Endothelial cell of umbilical vein (primary cell): ENCODE measurements at regions not wholly inside any gene's neighbourhood (a gene's known extent, or its start where the extent isn't known, plus 50 kb on each side); places are given as distances from the start of the nearest gene placed in this dataset.

Experiments used
- EZH2 ChIP-seq: IDR thresholded peaks from 2 replicates; pipeline ENCODE4 v1.6.1; 2012; ENCODE audit warnings: borderline replicate concordance, low read depth, mild to moderate bottlenecking, moderate library complexity, low read length, inconsistent platforms; ENCODE audit not compliant: severe bottlenecking
- GATA2 ChIP-seq: IDR thresholded peaks from 2 replicates; pipeline ENCODE4 v1.7.0; 2011; ENCODE audit warnings: low read depth, mild to moderate bottlenecking, moderate library complexity, mixed read lengths, low read length; ENCODE audit not compliant: insufficient read length, insufficient read depth
- MYC ChIP-seq: IDR thresholded peaks from one replicate; pipeline ENCODE4 v1.6.1; 2011; ENCODE audit warnings: mild to moderate bottlenecking, low read depth, low read length
- POLR2A ChIP-seq: IDR thresholded peaks from 2 replicates; pipeline ENCODE4 v1.6.1; 2012; ENCODE audit warnings: low read depth, mild to moderate bottlenecking, control low read depth, low read length
- POLR2AphosphoS5 ChIP-seq: IDR thresholded peaks from 2 replicates; pipeline ENCODE4 v1.6.1; 2012; ENCODE audit warnings: low read depth, mild to moderate bottlenecking, control low read depth, low read length, moderate library complexity; ENCODE audit not compliant: insufficient read depth
- TF ChIP-seq, protein P1 (sequence below), 2 donors: IDR thresholded peaks; 1 replicate in 1 of 2; 2 replicates in 1 of 2; pipeline ENCODE4 v1.5.1; 2011; ENCODE audit warnings: low read length in 2 of 2, mild to moderate bottlenecking in 2 of 2, moderate library complexity in 2 of 2, control low read depth in 1 of 2, inconsistent platforms in 1 of 2, low read depth in 1 of 2; ENCODE audit not compliant: insufficient read depth in 1 of 2; ENCODE audit errors: extremely low read depth in 1 of 2
- TF ChIP-seq, protein P2 (sequence below): IDR thresholded peaks from 2 replicates; pipeline ENCODE4 v1.6.1; 2011; ENCODE audit not compliant: insufficient read depth, insufficient read length

DNA sequence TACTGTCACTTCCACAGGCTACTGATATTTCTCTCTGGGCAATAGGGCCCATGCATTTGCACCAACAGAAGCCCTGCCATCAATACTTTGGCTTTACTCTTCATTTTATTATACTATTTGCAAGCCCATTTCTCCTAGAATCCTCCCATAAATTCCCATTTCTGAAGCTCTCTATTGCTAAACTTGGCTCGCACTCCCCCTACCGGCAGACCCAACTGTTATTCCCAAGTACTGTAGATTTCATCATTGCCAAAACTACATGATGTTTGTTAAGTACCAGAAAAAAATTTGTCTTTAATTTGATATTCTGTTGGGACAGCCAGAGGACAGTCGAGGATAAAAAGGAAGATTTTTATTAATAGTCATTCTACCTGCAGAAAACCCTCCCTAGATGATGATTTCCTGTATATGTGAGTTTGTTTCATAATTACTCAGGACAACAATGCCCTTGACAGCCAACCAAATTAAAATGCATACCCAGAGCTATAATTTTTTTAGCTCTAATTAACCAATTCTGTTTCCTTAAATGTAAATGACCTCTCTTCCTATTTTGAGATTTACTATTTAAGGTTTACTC, 298.6 kb downstream of the REEP3 start:
- TF ChIP-seq POLR2AphosphoS5 = no peak
- TF ChIP-seq, protein P1, sequence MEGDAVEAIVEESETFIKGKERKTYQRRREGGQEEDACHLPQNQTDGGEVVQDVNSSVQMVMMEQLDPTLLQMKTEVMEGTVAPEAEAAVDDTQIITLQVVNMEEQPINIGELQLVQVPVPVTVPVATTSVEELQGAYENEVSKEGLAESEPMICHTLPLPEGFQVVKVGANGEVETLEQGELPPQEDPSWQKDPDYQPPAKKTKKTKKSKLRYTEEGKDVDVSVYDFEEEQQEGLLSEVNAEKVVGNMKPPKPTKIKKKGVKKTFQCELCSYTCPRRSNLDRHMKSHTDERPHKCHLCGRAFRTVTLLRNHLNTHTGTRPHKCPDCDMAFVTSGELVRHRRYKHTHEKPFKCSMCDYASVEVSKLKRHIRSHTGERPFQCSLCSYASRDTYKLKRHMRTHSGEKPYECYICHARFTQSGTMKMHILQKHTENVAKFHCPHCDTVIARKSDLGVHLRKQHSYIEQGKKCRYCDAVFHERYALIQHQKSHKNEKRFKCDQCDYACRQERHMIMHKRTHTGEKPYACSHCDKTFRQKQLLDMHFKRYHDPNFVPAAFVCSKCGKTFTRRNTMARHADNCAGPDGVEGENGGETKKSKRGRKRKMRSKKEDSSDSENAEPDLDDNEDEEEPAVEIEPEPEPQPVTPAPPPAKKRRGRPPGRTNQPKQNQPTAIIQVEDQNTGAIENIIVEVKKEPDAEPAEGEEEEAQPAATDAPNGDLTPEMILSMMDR (IDR thresholded peaks at IDR 0.05; ENCODE audit: extremely low read depth in 1 of 2, insufficient read depth in 1 of 2, low read depth in 1 of 2, low read length in 2 of 2) = peak; percentile 74
- TF ChIP-seq POLR2A = no peak
- TF ChIP-seq MYC = no peak
- TF ChIP-seq EZH2 = no peak
- TF ChIP-seq, protein P2, sequence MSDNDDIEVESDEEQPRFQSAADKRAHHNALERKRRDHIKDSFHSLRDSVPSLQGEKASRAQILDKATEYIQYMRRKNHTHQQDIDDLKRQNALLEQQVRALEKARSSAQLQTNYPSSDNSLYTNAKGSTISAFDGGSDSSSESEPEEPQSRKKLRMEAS = no peak
- no peak for TF ChIP-seq GATA2
